Naive thymus-derived CD8-positive, alpha-beta T cell (primary cell): ENCODE measurements at regions not wholly inside any gene's neighbourhood (a gene's known extent, or its start where the extent isn't known, plus 50 kb on each side); places are given as distances from the start of the nearest gene placed in this dataset.

ENCODE experiments used
- ATAC-seq, 2 donors: fragments of 150-1000 bp; cut with Tn5 transposase in 1 of 2; sonication (Bioruptor Pico), chemical (Tn5 transposase) in 1 of 2; 1 replicate in 1 of 2; 2 replicates in 1 of 2; pipeline ENCODE4 v1.10.0; 2021; ENCODE audit warnings: mild to moderate bottlenecking in 2 of 2, moderate library complexity in 2 of 2
- POLR2A ChIA-PET: fragments of 350-600 bp; sonication (Branson Sonifier 250); formaldehyde crosslinking; loops from one replicate; lab custom pipeline; 2021; ENCODE audit warnings: antibody characterized with exemption; lab: Charles Lee
- DNase-seq, 10 donors: peaks; one replicate each; pipeline versions ENCODE4 v3.0.0 to v3.0.0-alpha.2; 2020 to 2022
- H3K27ac Mint-ChIP-seq, 10 donors: one replicate each; pipeline ENCODE4 v1.8.0; 2020 to 2022; ENCODE audit warnings: mild to moderate bottlenecking in 10 of 10, mixed read lengths in 10 of 10, moderate library complexity in 4 of 10, inconsistent platforms in 1 of 10
- H3K27me3 Mint-ChIP-seq, 5 donors: one replicate each; pipeline ENCODE4 v1.8.0; 2021 to 2022; ENCODE audit warnings: mixed read lengths in 5 of 5
- H3K36me3 Mint-ChIP-seq, 3 donors: one replicate each; pipeline ENCODE4 v1.8.0; 2020 to 2022; ENCODE audit warnings: mixed read lengths in 3 of 3, mild to moderate bottlenecking in 2 of 3, inconsistent platforms in 1 of 3
- H3K4me1 Mint-ChIP-seq, 4 donors: one replicate each; pipeline ENCODE4 v1.8.0; 2021 to 2022; ENCODE audit warnings: mixed read lengths in 4 of 4
- H3K4me3 Mint-ChIP-seq, 10 donors: one replicate each; pipeline ENCODE4 v1.8.0; 2020 to 2022; ENCODE audit warnings: mild to moderate bottlenecking in 10 of 10, mixed read lengths in 10 of 10, moderate library complexity in 6 of 10, inconsistent platforms in 1 of 10
- H3K9me3 Mint-ChIP-seq, 9 donors: one replicate each; pipeline ENCODE4 v1.8.0; 2020 to 2022; ENCODE audit warnings: mixed read lengths in 9 of 9, mild to moderate bottlenecking in 3 of 9, inconsistent platforms in 1 of 9, moderate library complexity in 1 of 9

GRCh38 chr1:90143591-90143990 is 148.7 kb downstream of the ZNF326 start:
- no peak for DNase-seq
- H3K4me3 Mint-ChIP-seq, result no peak overlapping the region
- H3K9me3 Mint-ChIP-seq, result peaks cover 0 to 21% (median 14%) of the 10 kb centered on the region in 9 donors
- H3K27ac Mint-ChIP-seq, result no peak overlapping the region
- H3K27me3 Mint-ChIP-seq, result peaks cover 2 to 16% (median 8%) of the 10 kb centered on the region in 5 donors
- no peak for ATAC-seq
- no peaks in the 10 kb centered on the region for H3K4me1 Mint-ChIP-seq
- POLR2A ChIA-PET, result no interaction called here
- peaks cover 0 to 16% (median 3%) of the 10 kb centered on the region in 3 donors for H3K36me3 Mint-ChIP-seq

GRCh38 chr1:90142697-90143096 is 147.8 kb downstream of the ZNF326 start:
- no peaks in the 10 kb centered on the region for H3K4me1 Mint-ChIP-seq
- H3K36me3 Mint-ChIP-seq, result peaks cover 0 to 18% (median 3%) of the 10 kb centered on the region in 3 donors
- no peak overlapping the region for H3K4me3 Mint-ChIP-seq
- peaks cover 0 to 23% (median 14%) of the 10 kb centered on the region in 9 donors for H3K9me3 Mint-ChIP-seq
- no peak overlapping the region for H3K27ac Mint-ChIP-seq
- DNase-seq (no peak), ATAC-seq (no peak)
- peaks cover 1 to 13% (median 8%) of the 10 kb centered on the region in 5 donors for H3K27me3 Mint-ChIP-seq
- POLR2A ChIA-PET, result no interaction called here

- Mint-ChIP-seq H3K4me1 (no peaks in the 10 kb centered on the region), H3K4me3 (no peak overlapping the region), H3K27ac (no peak overlapping the region), H3K9me3 (peaks cover 0 to 26% (median 18%) of the 10 kb centered on the region in 9 donors), H3K27me3 (peaks cover 4 to 14% (median 8%) of the 10 kb centered on the region in 5 donors), H3K36me3 (peaks cover 0 to 18% (median 3%) of the 10 kb centered on the region in 3 donors)
- no peak for ATAC-seq
- POLR2A ChIA-PET, result no interaction called here
- no peak for DNase-seq
Measured at GRCh38 chr1:90139837-90140236, 144.9 kb downstream of the ZNF326 start.

DNA sequence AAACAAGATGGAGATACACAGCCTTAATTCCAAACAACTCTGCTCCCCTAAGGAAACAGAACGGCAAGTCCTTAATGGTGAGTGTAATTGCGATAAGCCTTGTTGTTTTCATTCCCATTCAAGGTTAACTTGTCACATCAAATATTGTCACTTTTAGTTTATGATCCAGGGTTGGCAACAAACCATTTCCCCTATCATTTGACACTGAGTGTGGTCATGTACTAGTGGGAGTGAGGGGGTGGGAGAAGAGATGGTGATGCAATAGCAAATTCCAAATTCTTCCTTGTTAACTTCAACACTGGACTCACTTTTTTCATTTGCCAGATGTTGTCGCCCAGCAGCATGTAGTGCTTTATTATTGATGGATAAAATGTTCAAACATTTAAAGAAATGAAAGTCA is 140.4 kb downstream of the ZNF326 start:
- no peak for ATAC-seq
- Mint-ChIP-seq H3K27me3 (peaks cover 9 to 21% (median 18%) of the 10 kb centered on the region in 5 donors), H3K4me3 (no peak overlapping the region), H3K9me3 (peaks cover 0 to 21% (median 11%) of the 10 kb centered on the region in 9 donors), H3K27ac (no peak overlapping the region), H3K36me3 (peaks cover 0 to 11% (median 2%) of the 10 kb centered on the region in 3 donors), H3K4me1 (no peaks in the 10 kb centered on the region)
- no peak for DNase-seq
- POLR2A ChIA-PET, result no interaction called here

- Mint-ChIP-seq H3K4me3 (no peak overlapping the region), H3K4me1 (no peaks in the 10 kb centered on the region), H3K27ac (no peak overlapping the region), H3K9me3 (peaks cover 0 to 14% (median 6%) of the 10 kb centered on the region in 9 donors), H3K36me3 (peaks cover 0 to 8% (median 0%) of the 10 kb centered on the region in 3 donors), H3K27me3 (peaks cover 11 to 30% (median 18%) of the 10 kb centered on the region in 5 donors)
- ATAC-seq (no peak), DNase-seq (no peak)
- POLR2A ChIA-PET, result no interaction called here
Measured at GRCh38 chr1:90134175-90134955, 139.5 kb downstream of the ZNF326 start.

DNA sequence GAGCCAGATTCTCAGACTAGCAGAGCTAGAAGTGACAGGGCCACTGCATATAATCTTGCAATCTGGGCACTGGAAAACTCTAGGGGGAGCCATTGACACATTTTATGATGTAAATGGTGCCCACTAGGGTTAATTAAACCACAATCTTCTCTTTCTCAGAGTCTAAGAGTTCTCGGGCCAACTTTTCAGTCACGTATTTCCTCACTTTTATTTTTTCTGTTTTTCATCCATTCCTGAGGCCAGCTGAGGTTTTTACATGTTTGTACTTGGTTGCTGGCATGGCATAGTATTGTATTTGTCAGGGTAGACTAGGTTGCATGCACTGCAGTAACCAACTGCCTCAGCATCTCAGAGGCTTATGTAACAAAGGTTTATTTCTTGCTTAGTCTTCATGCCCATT is 138.2 kb downstream of the ZNF326 start:
- H3K4me3 Mint-ChIP-seq, result no peak overlapping the region
- POLR2A ChIA-PET, result no interaction called here
- DNase-seq (no peak), ATAC-seq (no peak)
- no peaks in the 10 kb centered on the region for H3K36me3 Mint-ChIP-seq
- peaks cover 11 to 30% (median 20%) of the 10 kb centered on the region in 5 donors for H3K27me3 Mint-ChIP-seq
- no peaks in the 10 kb centered on the region for H3K4me1 Mint-ChIP-seq
- no peak overlapping the region for H3K27ac Mint-ChIP-seq
- H3K9me3 Mint-ChIP-seq, result peaks cover 0 to 10% (median 0%) of the 10 kb centered on the region in 9 donors

- ATAC-seq, result no peak
- DNase-seq, result no peak
- Mint-ChIP-seq H3K9me3 (peaks cover 0 to 7% (median 0%) of the 10 kb centered on the region in 9 donors), H3K4me1 (no peaks in the 10 kb centered on the region), H3K4me3 (no peak overlapping the region), H3K36me3 (no peaks in the 10 kb centered on the region), H3K27me3 (peaks cover 12 to 31% (median 19%) of the 10 kb centered on the region in 5 donors), H3K27ac (no peak overlapping the region)
- POLR2A ChIA-PET, result no interaction called here
Measured at GRCh38 chr1:90132306-90132705, 137.4 kb downstream of the ZNF326 start.

DNA sequence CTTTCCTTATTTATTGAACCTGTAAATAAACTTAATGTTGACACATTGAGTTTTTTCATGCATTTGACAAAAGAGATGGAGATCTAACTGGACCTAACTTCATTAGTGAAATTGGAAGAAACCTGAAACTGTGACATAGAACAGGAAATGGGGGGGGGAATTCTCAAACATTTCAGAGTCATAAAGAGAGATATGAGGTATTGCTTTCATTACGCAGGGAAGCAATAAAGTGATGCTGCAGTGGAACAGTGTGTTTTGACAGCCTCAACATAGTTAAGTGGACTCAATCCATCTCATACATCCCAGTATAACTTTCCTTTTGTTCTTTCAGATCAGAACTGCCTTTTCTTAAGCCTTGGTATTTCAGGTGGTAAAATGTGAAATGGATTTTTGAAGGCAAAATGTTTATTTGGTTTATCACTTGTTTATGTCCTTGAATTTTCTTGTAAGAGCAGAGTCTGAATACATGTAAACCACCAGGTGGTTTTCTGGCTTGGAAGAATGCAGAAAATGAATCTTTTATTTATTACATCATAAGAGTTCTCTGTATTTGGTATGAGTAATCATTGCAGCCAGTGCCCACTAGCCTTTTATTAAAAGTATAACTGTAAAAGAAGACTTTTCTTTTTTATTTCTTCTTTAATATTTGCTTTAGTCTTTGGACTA is 132.5 kb downstream of the ZNF326 start:
- Mint-ChIP-seq H3K4me1 (no peaks in the 10 kb centered on the region), H3K36me3 (no peaks in the 10 kb centered on the region), H3K27me3 (peaks cover 14 to 55% (median 20%) of the 10 kb centered on the region in 5 donors), H3K9me3 (no peaks in the 10 kb centered on the region), H3K27ac (no peak overlapping the region), H3K4me3 (no peak overlapping the region)
- POLR2A ChIA-PET, result no interaction called here
- ATAC-seq (no peak), DNase-seq (no peak)

DNA sequence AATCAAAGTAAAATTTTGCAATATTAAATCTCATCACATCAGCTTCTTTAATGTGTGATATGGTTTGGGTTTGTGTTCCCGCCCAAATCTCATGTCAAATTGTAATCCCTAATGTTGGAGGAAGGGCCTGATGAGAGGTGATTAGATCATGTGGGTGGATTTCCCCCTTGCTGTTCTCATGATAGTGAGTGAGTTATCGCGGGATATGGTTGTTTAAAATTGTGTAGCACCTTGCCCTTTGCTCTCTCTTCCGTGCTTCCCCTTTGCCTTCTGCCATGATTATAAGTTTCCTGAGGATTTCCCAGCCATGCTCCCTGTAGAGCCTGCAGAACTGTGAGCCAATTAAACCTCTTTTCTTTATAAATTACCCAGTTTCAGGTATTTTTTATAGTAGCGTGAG is 131.9 kb downstream of the ZNF326 start:
- Mint-ChIP-seq H3K36me3 (no peaks in the 10 kb centered on the region), H3K4me1 (no peaks in the 10 kb centered on the region), H3K9me3 (no peaks in the 10 kb centered on the region), H3K27ac (no peak overlapping the region), H3K4me3 (no peak overlapping the region), H3K27me3 (peaks cover 11 to 60% (median 18%) of the 10 kb centered on the region in 5 donors)
- DNase-seq (no peak), ATAC-seq (no peak)
- POLR2A ChIA-PET, result no interaction called here

- Mint-ChIP-seq H3K27me3 (peaks cover 10 to 69% (median 31%) of the 10 kb centered on the region in 5 donors), H3K27ac (no peak overlapping the region), H3K4me3 (no peak overlapping the region), H3K4me1 (no peaks in the 10 kb centered on the region), H3K9me3 (peaks cover 0 to 12% (median 0%) of the 10 kb centered on the region in 9 donors), H3K36me3 (no peaks in the 10 kb centered on the region)
- ATAC-seq (no peak), DNase-seq (no peak)
- POLR2A ChIA-PET, result no interaction called here
Measured at GRCh38 chr1:90122654-90123340, 127.9 kb downstream of the ZNF326 start.

DNA sequence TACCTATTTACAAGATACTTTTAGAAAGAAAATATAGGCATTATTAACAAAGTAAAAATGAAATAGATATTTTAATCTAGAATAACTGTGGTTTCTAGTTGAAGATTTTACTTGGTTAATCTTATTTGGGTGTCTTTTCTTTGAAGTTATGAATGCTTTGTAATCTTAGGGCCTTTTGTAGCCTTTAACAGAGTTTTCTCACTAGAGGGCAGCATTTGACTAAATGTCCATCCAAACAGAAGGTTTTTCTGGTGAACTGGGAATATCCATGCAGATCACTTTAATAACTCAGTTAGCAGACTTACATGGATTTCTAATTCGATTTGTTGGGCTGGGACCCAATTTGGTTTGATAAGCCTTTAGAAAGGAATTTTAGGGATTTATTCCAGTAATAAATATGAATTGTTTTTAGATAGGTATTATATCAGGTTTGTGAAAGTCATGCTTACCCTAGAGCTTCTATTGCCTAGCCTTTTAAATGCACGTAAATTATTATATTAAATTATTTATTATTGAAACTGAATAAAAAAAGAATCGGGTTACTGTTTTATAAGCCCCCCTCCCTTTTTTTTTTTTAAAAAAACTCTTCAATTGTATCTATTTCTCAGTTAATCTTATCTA is 119.7 kb downstream of the ZNF326 start:
- no peaks in the 10 kb centered on the region for H3K4me1 Mint-ChIP-seq
- no peak overlapping the region for H3K4me3 Mint-ChIP-seq
- H3K9me3 Mint-ChIP-seq, result peaks cover 0 to 4% (median 0%) of the 10 kb centered on the region in 9 donors
- H3K27ac Mint-ChIP-seq, result no peak overlapping the region
- ATAC-seq, result no peak
- POLR2A ChIA-PET, result no interaction called here
- no peaks in the 10 kb centered on the region for H3K36me3 Mint-ChIP-seq
- peak in 3 of 10 donors; percentile 3 to 22 (median 9) for DNase-seq
- H3K27me3 Mint-ChIP-seq, result peaks cover 19 to 40% (median 27%) of the 10 kb centered on the region in 5 donors

GRCh38 chr1:90107990-90108389 is 113.1 kb downstream of the ZNF326 start:
- no peak for DNase-seq
- H3K27me3 Mint-ChIP-seq, result peaks cover 0 to 22% (median 11%) of the 10 kb centered on the region in 5 donors
- H3K27ac Mint-ChIP-seq, result no peak overlapping the region
- H3K4me3 Mint-ChIP-seq, result no peak overlapping the region
- no peak for ATAC-seq
- no peaks in the 10 kb centered on the region for H3K4me1 Mint-ChIP-seq
- POLR2A ChIA-PET, result no interaction called here
- no peaks in the 10 kb centered on the region for H3K36me3 Mint-ChIP-seq
- H3K9me3 Mint-ChIP-seq, result no peaks in the 10 kb centered on the region
